HepG2 (cell line): ENCODE measurements at regions not wholly inside any gene's neighbourhood (a gene's known extent, or its start where the extent isn't known, plus 50 kb on each side); places are given as distances from the start of the nearest gene placed in this dataset.
A peak's percentile ranks its signal among the peaks of the same experiment; 100 is the strongest.

ENCODE experiments used
- BCLAF1 ChIP-seq: fragments of 450-650 bp; IDR thresholded peaks from 2 replicates; pipeline ENCODE4 v1.6.1; 2017; ENCODE audit warnings: mild to moderate bottlenecking
- FOXO1 ChIP-seq: sonication (generic); formaldehyde crosslinking; IDR thresholded peaks from 2 replicates; pipeline ENCODE4 v1.4.0; 2020; ENCODE audit warnings: missing genetic modification reagents
- FOXP1 ChIP-seq, 2 experiments: fragments of 450-650 bp in 1 of 2; IDR thresholded peaks; 2 replicates each; pipeline ENCODE4 v1.6.1; 2017 to 2018; ENCODE audit warnings: antibody characterized with exemption in 1 of 2
- PBX2 ChIP-seq: IDR thresholded peaks from 2 replicates; pipeline ENCODE4 v1.6.1; 2016; ENCODE audit warnings: control low read depth
- PLSCR1 ChIP-seq: sonication (generic); formaldehyde crosslinking; IDR thresholded peaks from 2 replicates; pipeline ENCODE4 v1.5.0; 2020; ENCODE audit warnings: missing genetic modification reagents, mild to moderate bottlenecking, borderline replicate concordance
- PPARG ChIP-seq: conservative IDR thresholded peaks from 2 replicates; pipeline ENCODE4 v1.6.1; 2016; ENCODE audit warnings: missing biosample characterization, missing genetic modification reagents
- PRDM15 ChIP-seq: sonication (generic); formaldehyde crosslinking; IDR thresholded peaks from 2 replicates; pipeline ENCODE4 v1.4.0; 2020; ENCODE audit warnings: missing genetic modification reagents
- SIX1 ChIP-seq: sonication (generic); formaldehyde crosslinking; IDR thresholded peaks from 2 replicates; pipeline ENCODE4 v1.4.0; 2020; ENCODE audit warnings: missing genetic modification reagents, borderline replicate concordance
- SP1 ChIP-seq, 2 experiments: fragments of 450-650 bp in 1 of 2; sonication (generic) in 1 of 2; formaldehyde crosslinking in 1 of 2; IDR thresholded peaks; 2 replicates each; pipeline versions ENCODE4 v1.4.0 to v1.6.1; 2016 to 2020; ENCODE audit warnings: missing genetic modification reagents in 1 of 2
- TCF12 ChIP-seq, 2 experiments: fragments of 450-650 bp in 1 of 2; sonication (generic) in 1 of 2; formaldehyde crosslinking in 1 of 2; IDR thresholded peaks; 2 replicates each; pipeline versions ENCODE4 v1.6.1 to v1.8.0; 2017 to 2022; ENCODE audit warnings: antibody characterized with exemption in 1 of 2, mild to moderate bottlenecking in 1 of 2, missing genetic modification reagents in 1 of 2, moderate library complexity in 1 of 2
- ZBTB7A ChIP-seq: sonication (generic); formaldehyde crosslinking; IDR thresholded peaks from 2 replicates; pipeline ENCODE4 v1.8.0; 2022; ENCODE audit warnings: mild to moderate bottlenecking, missing genetic modification reagents
- ZFP82 ChIP-seq: sonication (generic); formaldehyde crosslinking; IDR thresholded peaks from 2 replicates; pipeline ENCODE4 v1.5.1; 2020; ENCODE audit warnings: mild to moderate bottlenecking, missing genetic modification reagents, borderline replicate concordance
- ZNF333 ChIP-seq: sonication (generic); formaldehyde crosslinking; IDR thresholded peaks from 2 replicates; pipeline ENCODE4 v1.4.0; 2020; ENCODE audit warnings: mild to moderate bottlenecking, missing genetic modification reagents, borderline replicate concordance
- ZNF451 ChIP-seq: sonication (generic); formaldehyde crosslinking; IDR thresholded peaks from 2 replicates; pipeline ENCODE4 v1.5.0; 2020; ENCODE audit warnings: mild to moderate bottlenecking, missing genetic modification reagents
- ZNF512B ChIP-seq: sonication (generic); formaldehyde crosslinking; IDR thresholded peaks from 2 replicates; pipeline ENCODE4 v1.5.1; 2020; ENCODE audit warnings: missing genetic modification reagents, mild to moderate bottlenecking, borderline replicate concordance

GRCh38 chr13:73451221-73452029 is 392.6 kb downstream of the KLF5 start (continued):
- TF ChIP-seq FOXP1 (IDR thresholded peaks at IDR 0.05), result no peak
- TF ChIP-seq FOXP1 (CRISPR knock-in tag; IDR thresholded peaks at IDR 0.05), result peak; percentile 71; the same call in 1 of the 2 replicates
- no peak for TF ChIP-seq SIX1 (CRISPR knock-in tag)
- TF ChIP-seq PLSCR1, result no peak
- no peak for TF ChIP-seq ZNF512B (CRISPR knock-in tag)
- TF ChIP-seq SP1 (IDR thresholded peaks at IDR 0.05), result no peak
- no peak for TF ChIP-seq SP1 (CRISPR knock-in tag; IDR thresholded peaks at IDR 0.05)
- TF ChIP-seq PBX2 (CRISPR knock-in tag), result no peak
- no peak for TF ChIP-seq ZFP82 (CRISPR knock-in tag)
- TF ChIP-seq BCLAF1, result no peak
- TF ChIP-seq PPARG (CRISPR knock-in tag), result 0 out of 2 replicates have a peak, but pooled peaks have one; percentile 21
- no peak for TF ChIP-seq TCF12 (IDR thresholded peaks at IDR 0.05)
- TF ChIP-seq TCF12 (CRISPR knock-in tag; IDR thresholded peaks at IDR 0.05), result no peak
- TF ChIP-seq ZNF333 (CRISPR knock-in tag), result no peak
- no peak for TF ChIP-seq FOXO1
- TF ChIP-seq PRDM15 (CRISPR knock-in tag), result no peak
- TF ChIP-seq ZBTB7A (CRISPR knock-in tag), result no peak
- no peak for TF ChIP-seq ZNF451 (CRISPR knock-in tag)
